ENCODE measurements at regions not wholly inside any gene's neighbourhood (a gene's known extent, or its start where the extent isn't known, plus 50 kb on each side); places are given as distances from the start of the nearest gene placed in this dataset.
"Not testable (repeated sequence)": the region's sequence is repeated elsewhere in the genome, so short reads cannot be mapped to it uniquely, and the experiment has no call there.

- not testable (repeated sequence) for TF ChIP-seq EZH2phosphoT487 (IDR thresholded peaks at IDR 0.05; ENCODE audit: low read depth); CTCF (IDR thresholded peaks at IDR 0.05; ENCODE audit: low read depth, low read length)
These were observed 173.9 kb upstream of the C1orf87 start for GRCh38 chr1:60247467-60247866.

All from OCI-LY3 (cell line).